NB4 (cell line): ENCODE measurements at regions not wholly inside any gene's neighbourhood (a gene's known extent, or its start where the extent isn't known, plus 50 kb on each side); places are given as distances from the start of the nearest gene placed in this dataset.

ENCODE experiments used
- MYC ChIP-seq: IDR thresholded peaks from 2 replicates; pipeline ENCODE4 v1.6.1; 2011; ENCODE audit warnings: low read depth, low read length
- POLR2A ChIP-seq: IDR thresholded peaks from 2 replicates; pipeline ENCODE4 v1.6.1; 2011; ENCODE audit warnings: mild to moderate bottlenecking; ENCODE audit not compliant: insufficient read length; ENCODE audit errors: extremely low read depth
- TF ChIP-seq, protein P1 (sequence below): IDR thresholded peaks from one replicate; pipeline ENCODE4 v1.5.1; 2012; ENCODE audit warnings: low read depth, low read length
- TF ChIP-seq, protein P2 (sequence below): IDR thresholded peaks from 2 replicates; pipeline ENCODE4 v1.6.1; 2011; ENCODE audit warnings: low read depth, low read length

DNA sequence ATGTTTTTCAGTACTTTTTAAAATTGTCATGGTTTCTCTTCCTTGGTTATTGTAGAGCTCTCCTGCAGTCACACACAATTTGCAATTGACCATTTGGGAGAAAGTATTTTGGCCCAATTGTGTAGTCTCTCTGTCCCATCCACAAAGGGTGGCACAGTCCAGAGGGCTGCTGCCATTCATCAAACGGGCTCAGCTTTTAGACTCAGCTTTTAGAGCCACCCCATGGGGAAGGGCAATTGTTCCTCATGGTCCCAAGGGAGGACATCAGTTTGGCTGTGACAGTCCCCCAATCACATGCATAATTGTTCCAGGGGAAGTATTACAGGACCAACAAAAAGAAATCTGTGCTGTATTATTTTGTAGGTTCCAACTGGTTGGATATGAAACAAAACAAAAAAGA, 207.6 kb downstream of the ZNF462 start:
- TF ChIP-seq, protein P1, sequence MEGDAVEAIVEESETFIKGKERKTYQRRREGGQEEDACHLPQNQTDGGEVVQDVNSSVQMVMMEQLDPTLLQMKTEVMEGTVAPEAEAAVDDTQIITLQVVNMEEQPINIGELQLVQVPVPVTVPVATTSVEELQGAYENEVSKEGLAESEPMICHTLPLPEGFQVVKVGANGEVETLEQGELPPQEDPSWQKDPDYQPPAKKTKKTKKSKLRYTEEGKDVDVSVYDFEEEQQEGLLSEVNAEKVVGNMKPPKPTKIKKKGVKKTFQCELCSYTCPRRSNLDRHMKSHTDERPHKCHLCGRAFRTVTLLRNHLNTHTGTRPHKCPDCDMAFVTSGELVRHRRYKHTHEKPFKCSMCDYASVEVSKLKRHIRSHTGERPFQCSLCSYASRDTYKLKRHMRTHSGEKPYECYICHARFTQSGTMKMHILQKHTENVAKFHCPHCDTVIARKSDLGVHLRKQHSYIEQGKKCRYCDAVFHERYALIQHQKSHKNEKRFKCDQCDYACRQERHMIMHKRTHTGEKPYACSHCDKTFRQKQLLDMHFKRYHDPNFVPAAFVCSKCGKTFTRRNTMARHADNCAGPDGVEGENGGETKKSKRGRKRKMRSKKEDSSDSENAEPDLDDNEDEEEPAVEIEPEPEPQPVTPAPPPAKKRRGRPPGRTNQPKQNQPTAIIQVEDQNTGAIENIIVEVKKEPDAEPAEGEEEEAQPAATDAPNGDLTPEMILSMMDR: no peak
- TF ChIP-seq, protein P2, sequence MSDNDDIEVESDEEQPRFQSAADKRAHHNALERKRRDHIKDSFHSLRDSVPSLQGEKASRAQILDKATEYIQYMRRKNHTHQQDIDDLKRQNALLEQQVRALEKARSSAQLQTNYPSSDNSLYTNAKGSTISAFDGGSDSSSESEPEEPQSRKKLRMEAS: no peak
- TF ChIP-seq MYC: no peak
- TF ChIP-seq POLR2A: no peak
